AG09309 (cell line): ENCODE measurements at regions not wholly inside any gene's neighbourhood (a gene's known extent, or its start where the extent isn't known, plus 50 kb on each side); places are given as distances from the start of the nearest gene placed in this dataset.

Experiments used
- DNase-seq: peaks from one replicate; pipeline ENCODE4 v3.0.0-alpha.2; 2010; ENCODE audit warnings: low read depth
- H3K4me3 ChIP-seq: 2 replicates; pipeline ENCODE4 v1.5.1; 2011; ENCODE audit warnings: mild to moderate bottlenecking, low read depth, low read length, moderate library complexity; ENCODE audit not compliant: control insufficient read depth
- TF ChIP-seq, protein P1 (sequence below): IDR thresholded peaks from 2 replicates; pipeline ENCODE4 v1.5.1; 2011; ENCODE audit warnings: mild to moderate bottlenecking, low read depth, low read length, inconsistent platforms; ENCODE audit not compliant: insufficient read depth, control insufficient read depth; ENCODE audit errors: missing control alignments

DNA sequence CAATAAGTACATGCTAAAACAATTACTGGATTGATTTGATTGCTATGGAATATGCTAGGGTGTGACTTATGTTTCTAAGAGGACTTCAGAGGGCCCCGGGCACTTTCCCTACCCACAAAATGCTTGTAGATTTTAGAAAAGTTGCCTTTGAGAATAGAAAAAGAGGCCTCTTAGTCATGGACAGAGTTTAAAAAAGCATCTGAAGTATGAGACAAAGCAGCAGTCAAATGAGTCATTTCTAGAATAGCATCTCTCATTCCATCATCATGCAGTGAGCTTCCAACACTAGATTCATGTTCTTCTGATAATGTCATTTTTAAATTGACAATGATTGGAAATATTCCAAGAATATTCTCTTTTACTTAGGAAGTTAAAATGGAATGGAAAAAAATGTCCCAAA is 675.1 kb upstream of the PCDH15 start:
- no peak overlapping the region for H3K4me3 ChIP-seq
- TF ChIP-seq, protein P1, sequence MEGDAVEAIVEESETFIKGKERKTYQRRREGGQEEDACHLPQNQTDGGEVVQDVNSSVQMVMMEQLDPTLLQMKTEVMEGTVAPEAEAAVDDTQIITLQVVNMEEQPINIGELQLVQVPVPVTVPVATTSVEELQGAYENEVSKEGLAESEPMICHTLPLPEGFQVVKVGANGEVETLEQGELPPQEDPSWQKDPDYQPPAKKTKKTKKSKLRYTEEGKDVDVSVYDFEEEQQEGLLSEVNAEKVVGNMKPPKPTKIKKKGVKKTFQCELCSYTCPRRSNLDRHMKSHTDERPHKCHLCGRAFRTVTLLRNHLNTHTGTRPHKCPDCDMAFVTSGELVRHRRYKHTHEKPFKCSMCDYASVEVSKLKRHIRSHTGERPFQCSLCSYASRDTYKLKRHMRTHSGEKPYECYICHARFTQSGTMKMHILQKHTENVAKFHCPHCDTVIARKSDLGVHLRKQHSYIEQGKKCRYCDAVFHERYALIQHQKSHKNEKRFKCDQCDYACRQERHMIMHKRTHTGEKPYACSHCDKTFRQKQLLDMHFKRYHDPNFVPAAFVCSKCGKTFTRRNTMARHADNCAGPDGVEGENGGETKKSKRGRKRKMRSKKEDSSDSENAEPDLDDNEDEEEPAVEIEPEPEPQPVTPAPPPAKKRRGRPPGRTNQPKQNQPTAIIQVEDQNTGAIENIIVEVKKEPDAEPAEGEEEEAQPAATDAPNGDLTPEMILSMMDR = no peak
- DNase-seq = no peak

DNA sequence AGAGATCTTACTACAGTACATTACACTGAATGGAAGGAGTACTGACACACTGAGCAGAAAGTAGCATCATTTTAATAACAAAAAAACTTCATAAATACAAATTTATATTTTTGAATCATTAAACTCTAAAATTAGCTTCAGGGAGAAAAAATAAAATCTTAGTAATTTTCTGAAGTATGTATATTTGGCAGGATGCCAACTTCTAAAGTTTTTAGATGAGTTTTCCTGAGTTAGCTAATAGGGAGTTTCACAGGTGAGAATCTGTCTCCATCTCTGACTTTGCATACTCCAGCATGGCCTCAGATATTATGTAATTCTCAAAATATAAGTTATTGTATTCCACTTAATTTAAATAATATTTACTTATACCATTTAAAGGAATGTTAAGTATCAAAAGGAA is 673.2 kb upstream of the PCDH15 start:
- no peak overlapping the region for H3K4me3 ChIP-seq
- no peak for DNase-seq
- TF ChIP-seq, protein P1 = no peak

DNA sequence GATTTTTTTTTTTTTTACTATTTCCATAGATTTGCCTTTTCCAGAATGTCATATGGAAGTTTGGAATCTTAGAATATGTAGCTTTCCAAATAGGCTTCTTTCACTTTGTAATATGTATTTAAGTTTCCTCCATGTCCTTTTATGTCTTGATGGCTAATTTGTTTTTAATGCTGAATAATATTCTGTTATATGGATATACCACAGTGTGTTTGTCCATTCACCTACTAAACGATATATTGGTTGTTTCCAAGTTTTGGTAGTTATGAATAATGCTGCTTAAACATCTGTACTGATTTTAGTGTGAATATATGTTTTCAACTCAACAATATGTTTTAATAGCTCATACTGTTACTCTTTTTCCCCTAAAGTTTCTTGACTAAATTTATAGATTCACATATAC is 669.8 kb upstream of the PCDH15 start:
- no peak for DNase-seq
- TF ChIP-seq, protein P1 = no peak
- H3K4me3 ChIP-seq = no peak overlapping the region

DNA sequence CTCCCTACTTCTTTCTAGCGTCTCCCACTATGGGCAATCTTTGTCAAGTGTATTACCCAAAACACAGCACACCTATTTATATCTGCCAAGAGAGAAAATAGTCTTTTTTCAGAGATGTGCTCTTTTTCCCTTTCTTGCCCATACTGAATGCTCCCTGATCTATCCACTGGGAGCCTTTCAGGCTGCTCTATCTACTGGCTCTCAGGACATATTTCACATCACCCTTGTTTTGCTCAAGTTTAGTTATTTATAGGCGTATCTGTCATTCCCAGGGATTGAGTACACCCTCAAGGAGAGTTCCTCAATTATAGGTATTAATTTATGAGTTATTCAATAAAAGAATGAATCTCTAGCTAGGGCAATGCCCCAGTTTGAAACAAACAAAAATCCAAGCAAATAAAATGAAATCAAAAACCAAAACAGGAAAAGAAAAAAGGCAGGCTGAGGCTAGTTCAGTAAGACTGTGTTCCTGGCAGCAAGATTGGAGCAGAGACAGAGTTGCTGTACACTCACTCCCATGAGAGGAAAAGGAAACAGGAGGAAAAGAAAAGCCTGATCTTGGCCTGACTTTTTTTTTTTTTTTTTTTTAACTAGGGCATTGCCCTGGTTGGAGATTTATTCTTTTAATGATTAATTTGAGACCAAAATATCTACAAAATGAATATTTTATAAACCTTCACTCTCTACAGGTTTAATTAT is 665.9 kb upstream of the PCDH15 start:
- TF ChIP-seq, protein P1 = no peak
- H3K4me3 ChIP-seq = no peak overlapping the region
- DNase-seq = no peak

DNA sequence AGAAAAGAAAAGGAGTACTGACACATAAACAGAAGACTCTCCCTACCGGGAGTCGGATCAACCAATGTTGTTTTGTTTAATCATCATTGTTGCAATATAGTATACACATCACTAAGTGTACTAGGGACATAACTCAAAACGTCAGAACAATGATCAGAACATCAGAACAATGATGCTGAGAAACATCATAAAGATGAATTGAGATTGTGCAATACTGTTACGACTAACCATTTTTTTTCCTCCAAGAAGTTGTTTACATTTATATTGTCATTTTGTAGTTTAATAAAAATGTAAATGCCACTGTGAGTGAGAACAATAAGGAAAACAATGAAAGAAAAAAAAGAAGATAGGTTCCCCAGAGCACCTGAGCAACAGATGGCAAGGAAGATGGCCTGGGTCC is 663.1 kb upstream of the PCDH15 start:
- DNase-seq = no peak
- TF ChIP-seq, protein P1 = no peak
- H3K4me3 ChIP-seq = no peak overlapping the region

DNA sequence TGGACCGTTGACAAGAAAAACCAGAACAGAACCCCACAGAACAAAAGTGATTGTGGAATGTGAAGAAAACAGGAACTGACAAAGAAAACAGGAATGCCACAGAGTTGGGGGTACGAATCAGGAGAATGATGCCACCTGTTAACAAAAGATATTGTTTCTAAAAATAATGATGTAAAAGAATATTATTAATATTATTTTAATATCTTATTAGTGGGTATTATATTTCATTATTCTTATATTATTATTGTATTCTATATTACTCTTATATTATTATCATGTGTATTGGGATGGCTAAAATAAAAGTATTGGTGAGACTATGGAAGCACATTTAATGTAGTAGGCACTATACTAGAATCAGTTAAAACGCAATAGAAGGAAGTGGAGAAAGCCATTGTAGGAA is 659.0 kb upstream of the PCDH15 start:
- no peak for DNase-seq
- TF ChIP-seq, protein P1 = no peak
- no peak overlapping the region for H3K4me3 ChIP-seq

DNA sequence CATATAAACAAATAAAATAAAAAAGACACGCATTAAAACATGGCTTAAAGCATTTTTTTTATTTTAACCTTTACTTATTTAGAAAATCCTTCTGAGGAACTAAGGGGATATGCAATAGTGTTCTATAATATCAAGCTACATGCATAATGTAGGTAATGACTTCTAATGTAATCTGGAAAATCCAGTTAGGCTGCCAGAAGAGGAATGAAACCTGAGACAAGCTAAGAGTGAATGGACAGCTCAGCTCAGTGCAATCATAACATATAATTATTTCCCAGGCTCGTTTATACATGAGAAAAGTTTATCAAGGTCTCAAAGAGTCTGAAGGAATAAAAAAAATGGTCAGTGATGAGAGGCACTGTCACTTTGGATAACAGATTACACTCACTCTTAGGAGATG is 649.0 kb upstream of the PCDH15 start:
- TF ChIP-seq, protein P1 = no peak
- DNase-seq = no peak
- no peak overlapping the region for H3K4me3 ChIP-seq
